HG03280 (cell line): ENCODE measurements at regions not wholly inside any gene's neighbourhood (a gene's known extent, or its start where the extent isn't known, plus 50 kb on each side); places are given as distances from the start of the nearest gene placed in this dataset.

ENCODE experiments used
- ATAC-seq: cut with Tn5 transposase; IDR thresholded peaks from one replicate; pipeline ENCODE4 v1.9.1; 2021; ENCODE audit warnings: mild to moderate bottlenecking, moderate library complexity; ENCODE audit not compliant: unreplicated experiment

- ATAC-seq, result no peak
Observed at GRCh38 chr1:57479471-57479870, 55.6 kb upstream of the DAB1 start.

GRCh38 chr1:57475366-57475765 lies 51.5 kb upstream of the DAB1 start:
- no peak for ATAC-seq

- no peak for ATAC-seq
Observed at GRCh38 chr1:57474137-57474750, 50.4 kb upstream of the DAB1 start.
